Neural cell (in vitro differentiated cells): ENCODE measurements at regions not wholly inside any gene's neighbourhood (a gene's known extent, or its start where the extent isn't known, plus 50 kb on each side); places are given as distances from the start of the nearest gene placed in this dataset.

Experiments
- H2AFZ ChIP-seq: fragments of 200-600, 300-800 bp; sonication (generic), shearing (Covaris generic); 2 replicates; pipeline ENCODE4 v1.6.0; 2014; ENCODE audit warnings: low read depth, mild to moderate bottlenecking, antibody characterized with exemption, low read length, moderate library complexity
- H3F3A ChIP-seq: fragments of 200-600 bp; shearing (Covaris generic); 2 replicates; pipeline ENCODE4 v1.6.1; 2016; ENCODE audit warnings: mild to moderate bottlenecking, moderate library complexity, mixed read lengths, antibody characterized with exemption, low read length; ENCODE audit not compliant: insufficient read depth, poor library complexity, severe bottlenecking
- H3K27ac ChIP-seq: fragments of 200-600, 300-800 bp; sonication (generic), shearing (Covaris generic); 2 replicates; pipeline ENCODE4 v1.5.1; 2014; ENCODE audit warnings: mild to moderate bottlenecking, low read length, moderate library complexity
- H3K27me3 ChIP-seq: fragments of 300-800, 200-600 bp; sonication (generic), shearing (Covaris generic); 2 replicates; pipeline ENCODE4 v1.6.0; 2014; ENCODE audit warnings: mild to moderate bottlenecking, low read depth, low read length, moderate library complexity; ENCODE audit not compliant: insufficient read depth
- H3K36me3 ChIP-seq: fragments of 300-800, 200-600 bp; sonication (generic), shearing (Covaris generic); 2 replicates; pipeline ENCODE4 v1.5.1; 2014; ENCODE audit warnings: mild to moderate bottlenecking, antibody characterized with exemption, low read length, moderate library complexity; ENCODE audit not compliant: insufficient read depth
- H3K4me2 ChIP-seq: fragments of 300-800, 200-600 bp; sonication (generic), shearing (Covaris generic); 2 replicates; pipeline ENCODE4 v1.6.0; 2014; ENCODE audit warnings: mild to moderate bottlenecking, low read length
- H3K4me3 ChIP-seq: fragments of 300-800, 200-600 bp; sonication (generic), shearing (Covaris generic); 2 replicates; pipeline ENCODE4 v1.5.1; 2014; ENCODE audit warnings: mild to moderate bottlenecking, low read length, moderate library complexity
- H3K79me2 ChIP-seq: fragments of 200-600 bp; shearing (Covaris generic); replicated peaks from 2 replicates; pipeline ENCODE4 v1.6.0; 2014; ENCODE audit warnings: mild to moderate bottlenecking, low read length, moderate library complexity; ENCODE audit not compliant: insufficient read depth
- H3K9ac ChIP-seq: fragments of 300-800, 200-600 bp; sonication (generic), shearing (Covaris generic); 2 replicates; pipeline ENCODE4 v1.6.1; 2016; ENCODE audit warnings: mild to moderate bottlenecking, low read length, mixed read lengths
- H3K9me2 ChIP-seq: fragments of 200-600 bp; shearing (Covaris generic); 2 replicates; pipeline ENCODE4 v1.6.1; 2016; ENCODE audit warnings: mild to moderate bottlenecking, low read length, mixed read lengths; ENCODE audit not compliant: insufficient read depth
- H3K9me3 ChIP-seq: fragments of 200-600, 300-800 bp; sonication (generic), shearing (Covaris generic); 2 replicates; pipeline ENCODE4 v1.6.1; 2016; ENCODE audit warnings: mild to moderate bottlenecking, mixed run types, low read length, moderate library complexity, mixed read lengths
- H4K20me1 ChIP-seq: fragments of 200-600 bp; shearing (Covaris generic); 2 replicates; pipeline ENCODE4 v1.6.1; 2016; ENCODE audit warnings: mild to moderate bottlenecking, mixed run types; ENCODE audit not compliant: insufficient read depth
- CTCF ChIP-seq: fragments of 450-650 bp; IDR thresholded peaks from 2 replicates; pipeline ENCODE4 v1.5.1; 2014; ENCODE audit warnings: antibody characterized with exemption, mild to moderate bottlenecking, moderate library complexity; ENCODE audit not compliant: poor library complexity, severe bottlenecking
- EP300 ChIP-seq: fragments of 450-650 bp; conservative IDR thresholded peaks from 2 replicates; pipeline ENCODE4 v1.6.1; 2014; ENCODE audit warnings: antibody characterized with exemption, mild to moderate bottlenecking, moderate library complexity; ENCODE audit not compliant: poor library complexity, severe bottlenecking
- EZH2 ChIP-seq: fragments of 200-600, 300-800 bp; shearing (Covaris generic), sonication (generic); IDR thresholded peaks from 2 replicates; pipeline ENCODE4 v1.6.1; 2014; ENCODE audit warnings: antibody characterized with exemption, low read length, borderline replicate concordance, mild to moderate bottlenecking; ENCODE audit not compliant: insufficient read depth, poor library complexity, severe bottlenecking
- MXI1 ChIP-seq: fragments of 450-650 bp; conservative IDR thresholded peaks from 2 replicates; pipeline ENCODE4 v1.6.1; 2014; ENCODE audit warnings: antibody characterized with exemption, mild to moderate bottlenecking; ENCODE audit not compliant: poor library complexity, severe bottlenecking
- RAD21 ChIP-seq: fragments of 450-650 bp; conservative IDR thresholded peaks from 2 replicates; pipeline ENCODE4 v1.6.1; 2014; ENCODE audit warnings: antibody characterized with exemption, mild to moderate bottlenecking, moderate library complexity
- REST ChIP-seq: IDR thresholded peaks from 2 replicates; pipeline ENCODE4 v1.6.1; 2012; ENCODE audit warnings: borderline replicate concordance
- SMC3 ChIP-seq: fragments of 450-650 bp; conservative IDR thresholded peaks from 2 replicates; pipeline ENCODE4 v1.6.1; 2014; ENCODE audit warnings: antibody characterized with exemption, mild to moderate bottlenecking, moderate library complexity; ENCODE audit not compliant: poor library complexity
- TAF1 ChIP-seq: IDR thresholded peaks from 2 replicates; pipeline ENCODE4 v1.6.1; 2012; ENCODE audit warnings: low read depth

- no peak overlapping the region for H3K4me3 ChIP-seq
- no peaks in the 10 kb centered on the region for H3K79me2 ChIP-seq
- H3K9me3 ChIP-seq = peaks cover 3% of the 10 kb centered on the region
- H3K27me3 ChIP-seq = no peaks in the 10 kb centered on the region
- H3K36me3 ChIP-seq = no peaks in the 10 kb centered on the region
- TF ChIP-seq SMC3 = no peak
- TF ChIP-seq RAD21 = no peak
- no peak for TF ChIP-seq REST
- TF ChIP-seq EP300 = no peak
- TF ChIP-seq TAF1 = no peak
- no peak for TF ChIP-seq EZH2
- no peak overlapping the region for H3K4me2 ChIP-seq
- H3K9ac ChIP-seq = no peak overlapping the region
- H3K9me2 ChIP-seq = no peaks in the 10 kb centered on the region
- H2AFZ ChIP-seq = no peak overlapping the region
- no peaks in the 10 kb centered on the region for H4K20me1 ChIP-seq
- H3K27ac ChIP-seq = no peak overlapping the region
- no peaks in the 10 kb centered on the region for H3F3A ChIP-seq
Observed at GRCh38 chr15:98266295-98266694, 305.8 kb downstream of the ARRDC4 start.

GRCh38 chr15:98268163-98268562, 307.7 kb downstream of the ARRDC4 start:
- TF ChIP-seq MXI1 (no peak), CTCF (no peak), REST (no peak), TAF1 (no peak)
- H4K20me1 ChIP-seq = no peaks in the 10 kb centered on the region
- H3F3A ChIP-seq = no peaks in the 10 kb centered on the region
- H3K27me3 ChIP-seq = no peaks in the 10 kb centered on the region
- H2AFZ ChIP-seq = no peak overlapping the region
- H3K27ac ChIP-seq = no peak overlapping the region
- H3K9me2 ChIP-seq = no peaks in the 10 kb centered on the region
- H3K4me2 ChIP-seq = no peak overlapping the region
- no peaks in the 10 kb centered on the region for H3K36me3 ChIP-seq
- H3K4me3 ChIP-seq = no peak overlapping the region
- peaks cover 3% of the 10 kb centered on the region for H3K9me3 ChIP-seq
- no peak overlapping the region for H3K9ac ChIP-seq
- no peaks in the 10 kb centered on the region for H3K79me2 ChIP-seq
